ENCODE measurements at regions not wholly inside any gene's neighbourhood (a gene's known extent, or its start where the extent isn't known, plus 50 kb on each side); places are given as distances from the start of the nearest gene placed in this dataset.

DNA sequence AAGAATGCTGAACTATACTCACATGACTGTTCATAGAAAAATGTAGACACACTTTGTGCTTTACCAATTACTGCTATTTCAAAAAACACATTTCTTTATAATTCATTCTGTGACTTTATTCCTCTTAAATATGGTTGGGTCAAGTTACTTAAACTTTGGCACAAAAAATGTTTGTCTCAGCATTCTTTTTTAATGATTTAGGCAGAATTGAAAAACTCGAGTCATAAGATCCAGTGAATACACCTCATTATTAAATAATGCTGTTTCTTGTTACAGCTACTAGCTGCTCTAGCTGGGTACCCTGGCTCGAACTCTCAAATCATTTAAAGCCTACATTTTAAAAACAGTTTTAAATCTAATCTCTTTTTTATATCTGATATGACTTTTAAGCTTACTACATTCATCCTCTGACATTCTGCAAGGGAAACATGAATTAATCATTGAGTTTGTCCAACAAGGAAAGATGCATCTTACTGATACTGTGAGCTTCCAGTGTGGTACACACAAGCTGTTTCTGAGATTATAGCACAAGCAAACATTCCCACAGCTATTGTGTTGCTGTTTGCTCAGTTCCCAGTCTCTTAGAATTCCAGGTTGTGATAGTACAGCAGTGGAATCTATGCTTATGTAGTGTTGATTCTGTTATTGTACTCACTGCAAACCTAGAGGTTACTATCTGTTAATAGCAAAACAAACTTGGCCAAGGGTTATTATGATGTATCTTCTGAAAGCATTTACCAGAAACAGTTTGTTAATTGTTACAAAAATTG, 746.5 kb downstream of the USP25 start:
- H3K4me3 Mint-ChIP-seq = no peak overlapping the region
- POLR2A ChIA-PET = no interaction called here
- no peaks in the 10 kb centered on the region for H3K4me1 Mint-ChIP-seq (ENCODE audit: low read depth)
- no peaks in the 10 kb centered on the region for H3K27me3 Mint-ChIP-seq
- CTCF ChIA-PET = no interaction called here
- ATAC-seq (no peak), DNase-seq (no peak)
- H3K36me3 Mint-ChIP-seq (ENCODE audit: low read depth) = no peaks in the 10 kb centered on the region
- intact Hi-C loops (cut with micrococcal nuclease) = no loop called here
- H3K9me3 Mint-ChIP-seq = peaks cover 11% of the 10 kb centered on the region
- TF ChIP-seq CTCF (IDR thresholded peaks at IDR 0.05) = no peak
- no peak overlapping the region for H3K27ac Mint-ChIP-seq

DNA sequence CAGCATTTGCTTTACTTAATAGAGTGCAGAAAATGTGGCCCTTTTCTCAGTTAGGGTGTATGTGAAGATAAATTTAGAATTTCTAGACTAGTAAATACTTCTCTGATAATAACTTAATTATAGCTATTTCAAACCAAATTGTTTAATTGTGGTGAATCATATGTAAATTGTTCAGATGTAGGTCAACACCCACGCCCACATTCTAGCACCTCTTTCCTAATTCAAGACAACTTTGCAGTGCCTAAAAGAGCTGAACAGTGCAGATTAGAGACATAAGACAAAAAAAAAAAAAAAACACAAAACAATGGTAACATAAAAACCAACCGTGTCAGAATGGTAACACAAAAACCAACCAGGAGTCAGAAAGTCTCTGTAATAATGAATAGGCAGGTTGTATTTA, 758.3 kb downstream of the USP25 start:
- H3K4me3 Mint-ChIP-seq = no peak overlapping the region
- DNase-seq = no peak
- TF ChIP-seq CTCF (IDR thresholded peaks at IDR 0.05) = no peak
- CTCF ChIA-PET = no interaction called here
- no peaks in the 10 kb centered on the region for H3K27me3 Mint-ChIP-seq
- H3K9me3 Mint-ChIP-seq = no peaks in the 10 kb centered on the region
- no peak overlapping the region for H3K27ac Mint-ChIP-seq
- H3K36me3 Mint-ChIP-seq (ENCODE audit: low read depth) = no peaks in the 10 kb centered on the region
- intact Hi-C loops (cut with micrococcal nuclease) = no loop called here
- H3K4me1 Mint-ChIP-seq (ENCODE audit: low read depth) = no peaks in the 10 kb centered on the region
- POLR2A ChIA-PET = no interaction called here
- no peak for ATAC-seq

- ATAC-seq (no peak), DNase-seq (no peak)
- Mint-ChIP-seq H3K4me1 (ENCODE audit: low read depth) (no peaks in the 10 kb centered on the region), H3K27me3 (no peaks in the 10 kb centered on the region), H3K4me3 (no peak overlapping the region), H3K9me3 (peaks cover 2% of the 10 kb centered on the region), H3K36me3 (ENCODE audit: low read depth) (no peaks in the 10 kb centered on the region), H3K27ac (no peak overlapping the region)
- no peak for TF ChIP-seq CTCF (IDR thresholded peaks at IDR 0.05)
- intact Hi-C loops (cut with micrococcal nuclease) = no loop called here
- POLR2A ChIA-PET = no interaction called here
- CTCF ChIA-PET = no interaction called here
Measured at GRCh38 chr21:16492356-16492755, 762.6 kb downstream of the USP25 start.

DNA sequence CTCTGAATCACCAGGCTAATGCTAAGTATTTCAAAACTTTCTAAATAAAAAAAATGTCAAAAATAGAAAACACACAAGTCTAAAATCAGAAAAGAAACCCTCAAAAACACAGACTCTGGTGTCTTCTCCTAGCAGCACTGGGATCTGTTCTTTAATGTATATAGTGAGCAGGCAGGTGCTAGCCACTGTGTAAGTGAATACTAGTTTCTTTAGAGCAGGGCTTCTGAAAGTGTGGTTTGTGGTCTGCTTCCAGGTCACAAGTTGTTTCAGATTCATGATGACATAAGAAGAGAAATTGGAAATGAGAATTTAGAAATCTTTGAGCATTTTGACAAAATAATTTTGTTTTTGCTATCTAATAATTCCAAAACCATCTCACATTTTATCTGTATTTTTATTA, 763.1 kb downstream of the USP25 start:
- no peak overlapping the region for H3K27ac Mint-ChIP-seq
- H3K27me3 Mint-ChIP-seq = no peaks in the 10 kb centered on the region
- no peak for TF ChIP-seq CTCF (IDR thresholded peaks at IDR 0.05)
- no peak for ATAC-seq
- intact Hi-C loops (cut with micrococcal nuclease) = no loop called here
- peaks cover 6% of the 10 kb centered on the region for H3K9me3 Mint-ChIP-seq
- CTCF ChIA-PET = no interaction called here
- POLR2A ChIA-PET = no interaction called here
- DNase-seq = no peak
- H3K4me3 Mint-ChIP-seq = no peak overlapping the region
- no peaks in the 10 kb centered on the region for H3K4me1 Mint-ChIP-seq (ENCODE audit: low read depth)
- H3K36me3 Mint-ChIP-seq (ENCODE audit: low read depth) = no peaks in the 10 kb centered on the region

DNA sequence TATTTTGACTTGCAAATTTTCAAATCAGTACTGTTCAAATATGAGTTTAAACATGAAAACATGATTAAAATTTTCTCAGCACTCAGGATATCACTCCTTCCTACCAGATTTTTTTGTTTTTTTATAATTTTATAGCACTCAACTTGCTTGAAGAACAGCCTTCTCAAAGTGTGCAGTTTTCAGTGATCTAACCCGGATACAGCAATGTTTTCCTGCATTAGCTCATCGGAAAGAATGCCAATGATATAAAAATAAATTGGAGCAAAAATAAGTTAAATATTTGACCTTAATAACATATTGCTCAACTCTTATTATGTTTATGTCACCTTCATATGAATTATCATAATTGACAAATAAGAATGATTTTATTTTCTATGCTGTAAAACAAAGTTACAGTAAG, 766.8 kb downstream of the USP25 start:
- ChIA-PET CTCF (no interaction called here), POLR2A (no interaction called here)
- Mint-ChIP-seq H3K27ac (no peak overlapping the region), H3K36me3 (ENCODE audit: low read depth) (no peaks in the 10 kb centered on the region), H3K27me3 (no peaks in the 10 kb centered on the region), H3K4me3 (no peak overlapping the region), H3K4me1 (ENCODE audit: low read depth) (no peaks in the 10 kb centered on the region), H3K9me3 (peaks cover 7% of the 10 kb centered on the region)
- no peak for ATAC-seq
- DNase-seq = no peak
- TF ChIP-seq CTCF (IDR thresholded peaks at IDR 0.05) = no peak
- intact Hi-C loops (cut with micrococcal nuclease) = no loop called here
